ENCODE measurements at regions not wholly inside any gene's neighbourhood (a gene's known extent, or its start where the extent isn't known, plus 50 kb on each side); places are given as distances from the start of the nearest gene placed in this dataset.

GRCh38 chr2:153308466-153308865 lies 170.1 kb downstream of the RPRM start:
- H3K4me3 ChIP-seq: no peak overlapping the region
- no peak overlapping the region for H3K27ac ChIP-seq (replicated peaks in 1 of 4)
- H3K9me3 ChIP-seq: no peaks in the 10 kb centered on the region
- H3K36me3 ChIP-seq: no peaks in the 10 kb centered on the region
- intact Hi-C loops (cut with DNase I): no loop called here
- WGBS: 53% methylated on average over 2 of the region's 2 CpGs
- TF ChIP-seq POLR2A (IDR thresholded peaks at IDR 0.05; ENCODE audit: low read depth) (no peak), EP300 (IDR thresholded peaks at IDR 0.05) (no peak), CTCF (IDR thresholded peaks at IDR 0.05) (no peak), POLR2AphosphoS5 (IDR thresholded peaks at IDR 0.05) (no peak)
- no peaks in the 10 kb centered on the region for H3K27me3 ChIP-seq
- DNase-seq (ENCODE audit: extremely low spot score): no peak
- H3K4me1 ChIP-seq: no peaks in the 10 kb centered on the region

GRCh38 chr2:153307223-153307622 lies 171.3 kb downstream of the RPRM start:
- intact Hi-C loops (cut with DNase I): no loop called here
- Histone ChIP-seq H3K4me3 (no peak overlapping the region), H3K27ac (replicated peaks in 1 of 4) (no peak overlapping the region), H3K27me3 (no peaks in the 10 kb centered on the region), H3K9me3 (no peaks in the 10 kb centered on the region), H3K36me3 (no peaks in the 10 kb centered on the region), H3K4me1 (no peaks in the 10 kb centered on the region)
- no peak for DNase-seq (ENCODE audit: extremely low spot score)
- 89% methylated on average over 3 of the region's 3 CpGs for WGBS
- TF ChIP-seq POLR2AphosphoS5 (IDR thresholded peaks at IDR 0.05) (no peak), POLR2A (IDR thresholded peaks at IDR 0.05; ENCODE audit: low read depth) (no peak), EP300 (IDR thresholded peaks at IDR 0.05) (no peak), CTCF (IDR thresholded peaks at IDR 0.05) (no peak)

- Histone ChIP-seq H3K4me1 (peaks cover 0 to 12% (median 6%) of the 10 kb centered on the region in 4 donors), H3K27ac (replicated peaks in 1 of 4) (no peak overlapping the region), H3K36me3 (no peaks in the 10 kb centered on the region), H3K4me3 (no peak overlapping the region), H3K27me3 (no peaks in the 10 kb centered on the region), H3K9me3 (no peaks in the 10 kb centered on the region)
- WGBS: 95% methylated on average over 4 of the region's 4 CpGs
- TF ChIP-seq POLR2AphosphoS5 (IDR thresholded peaks at IDR 0.05) (no peak), EP300 (IDR thresholded peaks at IDR 0.05) (no peak), CTCF (IDR thresholded peaks at IDR 0.05) (no peak), POLR2A (IDR thresholded peaks at IDR 0.05; ENCODE audit: low read depth) (no peak)
- DNase-seq (ENCODE audit: extremely low spot score): no peak
- intact Hi-C loops (cut with DNase I): no loop called here
Observed at GRCh38 chr2:153299809-153300208, 178.8 kb downstream of the RPRM start.

- no peak for DNase-seq (ENCODE audit: extremely low spot score)
- Histone ChIP-seq H3K27me3 (no peaks in the 10 kb centered on the region), H3K4me1 (peaks cover 0 to 12% (median 6%) of the 10 kb centered on the region in 4 donors), H3K36me3 (no peaks in the 10 kb centered on the region), H3K9me3 (no peaks in the 10 kb centered on the region), H3K4me3 (no peak overlapping the region), H3K27ac (replicated peaks in 1 of 4) (no peak overlapping the region)
- 83% methylated on average over 3 of the region's 3 CpGs for WGBS
- TF ChIP-seq POLR2A (IDR thresholded peaks at IDR 0.05; ENCODE audit: low read depth) (no peak), EP300 (IDR thresholded peaks at IDR 0.05) (no peak), CTCF (IDR thresholded peaks at IDR 0.05) (no peak), POLR2AphosphoS5 (IDR thresholded peaks at IDR 0.05) (no peak)
- intact Hi-C loops (cut with DNase I): no loop called here
Observed at GRCh38 chr2:153299217-153299616, 179.3 kb downstream of the RPRM start.

GRCh38 chr2:153294199-153294786 lies 184.3 kb downstream of the RPRM start:
- TF ChIP-seq CTCF (IDR thresholded peaks at IDR 0.05) (no peak), POLR2AphosphoS5 (IDR thresholded peaks at IDR 0.05) (no peak), POLR2A (IDR thresholded peaks at IDR 0.05; ENCODE audit: low read depth) (no peak), EP300 (IDR thresholded peaks at IDR 0.05) (no peak)
- WGBS: 62% methylated on average over 2 of the region's 2 CpGs
- intact Hi-C loops (cut with DNase I): no loop called here

More at GRCh38 chr2:153294199-153294786, 184.3 kb downstream of the RPRM start:
- H3K36me3 ChIP-seq: no peaks in the 10 kb centered on the region
- H3K9me3 ChIP-seq: no peaks in the 10 kb centered on the region
- DNase-seq (ENCODE audit: extremely low spot score): no peak
- no peak overlapping the region for H3K4me3 ChIP-seq
- H3K27ac ChIP-seq (replicated peaks in 1 of 4): no peak overlapping the region
- H3K4me1 ChIP-seq: peaks cover 0 to 12% (median 6%) of the 10 kb centered on the region in 4 donors
- H3K27me3 ChIP-seq: no peaks in the 10 kb centered on the region
